ENCODE measurements at regions not wholly inside any gene's neighbourhood (a gene's known extent, or its start where the extent isn't known, plus 50 kb on each side); places are given as distances from the start of the nearest gene placed in this dataset.

- no peak for DNase-seq (ENCODE audit: low read depth, low spot score)
- Histone ChIP-seq H3K27me3 (ENCODE audit: control insufficient read depth in 2 of 2, insufficient read depth in 2 of 2, low read length in 2 of 2) (no peaks in the 10 kb centered on the region), H3K79me2 (ENCODE audit: control insufficient read depth, insufficient read depth, low read length) (no peaks in the 10 kb centered on the region), H4K20me1 (replicated peaks; ENCODE audit: control insufficient read depth, extremely low read depth, insufficient read depth, low read length) (no peaks in the 10 kb centered on the region), H3K9ac (replicated peaks; ENCODE audit: extremely low read depth, insufficient read depth, low read length) (no peak overlapping the region), H3K4me3 (replicated peaks in 1 of 3; ENCODE audit: insufficient read depth in 1 of 3, low read depth in 1 of 3, low read length in 3 of 3) (no peak overlapping the region), H2AFZ (ENCODE audit: low read depth, low read length) (no peak overlapping the region), H3K9me3 (replicated peaks; ENCODE audit: control insufficient read depth, insufficient read depth, low read length) (peaks cover 2% of the 10 kb centered on the region), H3K36me3 (ENCODE audit: control insufficient read depth in 2 of 2, extremely low read depth in 1 of 2, insufficient read depth in 2 of 2, low read length in 2 of 2) (no peaks in the 10 kb centered on the region), H3K4me2 (ENCODE audit: insufficient read depth, low read length) (no peak overlapping the region), H3K4me1 (ENCODE audit: control insufficient read depth, extremely low read depth, insufficient read depth, low read length) (no peaks in the 10 kb centered on the region), H3K27ac (ENCODE audit: insufficient read depth, low read depth, low read length) (no peak overlapping the region), H3K9me1 (replicated peaks; ENCODE audit: control insufficient read depth, extremely low read depth, insufficient read depth, low read length) (no peaks in the 10 kb centered on the region)
- dilution Hi-C loops (cut with MboI; ENCODE audit: extremely low pct_ligation_motif_present, low sequenced_read_pairs) (no loop called here), intact Hi-C loops (cut with micrococcal nuclease) (no loop called here)
- ChIA-PET POLR2A (no interaction called here), CTCF (no interaction called here)
- TF ChIP-seq JUN (IDR thresholded peaks at IDR 0.05; ENCODE audit: borderline replicate concordance, insufficient read depth, insufficient read length, low read depth) = no peak
- TF ChIP-seq MYC (IDR thresholded peaks at IDR 0.05; ENCODE audit: low read depth, low read length) = no peak
- TF ChIP-seq POLR2A (IDR thresholded peaks at IDR 0.05; ENCODE audit: low read depth, low read length) = no peak
- no peak for TF ChIP-seq MAX (IDR thresholded peaks at IDR 0.05; ENCODE audit: insufficient read depth, insufficient read length)
- TF ChIP-seq POLR2AphosphoS5 (IDR thresholded peaks at IDR 0.05; ENCODE audit: insufficient read depth, low read depth, low read length) = no peak
- TF ChIP-seq CTCF (IDR thresholded peaks at IDR 0.05; ENCODE audit: extremely low read depth in 1 of 2, insufficient read depth in 1 of 2, low read depth in 1 of 2, low read length in 2 of 2) = no peak
- TF ChIP-seq EZH2 (IDR thresholded peaks at IDR 0.05; ENCODE audit: borderline replicate concordance, low read depth, low read length, severe bottlenecking) = no peak
- no peak for TF ChIP-seq FOS (IDR thresholded peaks at IDR 0.05; ENCODE audit: borderline replicate concordance, insufficient read depth, low read length)
- no peak for TF ChIP-seq GATA2 (IDR thresholded peaks at IDR 0.05; ENCODE audit: insufficient read depth, insufficient read length, low read depth, low read length)
- no TSS peak for BruUV-seq (replicated peaks)
- no peak for FAIRE-seq
Measured at GRCh38 chr12:115648463-115648862, 629.0 kb downstream of the MED13L start.

Data from endothelial cell of umbilical vein (primary cell).